SK-N-SH (cell line): ENCODE measurements at regions not wholly inside any gene's neighbourhood (a gene's known extent, or its start where the extent isn't known, plus 50 kb on each side); places are given as distances from the start of the nearest gene placed in this dataset.

Experiments
- CTCF ChIA-PET: fragments of 300-600, 350-600 bp; formaldehyde crosslinking; extraction: SDS; loops from one replicate; lab custom pipeline; 2021; lab: Yijun Ruan, JAX
- POLR2A ChIA-PET: fragments of 350-600 bp; sonication (Branson Sonifier 250); formaldehyde crosslinking; extraction: SDS; loops from one replicate; lab custom pipeline; 2020; ENCODE audit warnings: antibody characterized with exemption, inconsistent platforms; lab: Yijun Ruan, JAX
- DNase-seq: peaks from one replicate; pipeline ENCODE4 v3.0.0; 2012
- H2AFZ ChIP-seq: fragments of 200-600 bp; sonication (generic); 2 replicates; pipeline ENCODE4 v1.8.1; 2016; ENCODE audit warnings: antibody characterized with exemption, mild to moderate bottlenecking, low read depth
- H3F3A ChIP-seq: fragments of 200-600 bp; sonication (generic); replicated peaks from 2 replicates; pipeline ENCODE3; 2016; ENCODE audit warnings: antibody characterized with exemption, mild to moderate bottlenecking; ENCODE audit not compliant: insufficient read depth
- H3K27ac ChIP-seq, 2 experiments: fragments of 200-500 bp in 1 of 2; fragments of 200-600 bp in 1 of 2; sonication (Bioruptor generic) in 1 of 2; sonication (generic), shearing (Covaris generic) in 1 of 2; 2 replicates each; pipeline versions ENCODE4 v1.5.1 to v1.6.1; 2014 to 2016; ENCODE audit warnings: low read depth in 2 of 2, inconsistent platforms in 1 of 2, low read length in 1 of 2, mild to moderate bottlenecking in 1 of 2, mixed read lengths in 1 of 2
- H3K27me3 ChIP-seq: fragments of 200-600 bp; sonication (generic), shearing (Covaris generic); 2 replicates; pipeline ENCODE4 v1.6.1; 2016; ENCODE audit warnings: mixed run types; ENCODE audit not compliant: insufficient read depth
- H3K36me3 ChIP-seq, 2 experiments: fragments of 200-500 bp in 1 of 2; fragments of 200-600 bp in 1 of 2; sonication (Bioruptor generic) in 1 of 2; sonication (generic) in 1 of 2; replicated peaks in 1 of 2; 2 replicates each; pipeline versions ENCODE3 to v1.5.1; 2014 to 2016; ENCODE audit warnings: low read length in 1 of 2, mild to moderate bottlenecking in 1 of 2; ENCODE audit not compliant: insufficient read depth in 2 of 2, control insufficient read depth in 1 of 2
- H3K4me1 ChIP-seq, 2 experiments: fragments of 200-500 bp in 1 of 2; fragments of 200-600 bp in 1 of 2; sonication (Bioruptor generic) in 1 of 2; sonication (generic), shearing (Covaris generic) in 1 of 2; 2 replicates each; pipeline versions ENCODE4 v1.5.1 to v1.6.1; 2014 to 2016; ENCODE audit warnings: low read depth in 1 of 2, low read length in 1 of 2, mixed run types in 1 of 2; ENCODE audit not compliant: insufficient read depth in 2 of 2, control insufficient read depth in 1 of 2
- H3K4me2 ChIP-seq: fragments of 200-600 bp; sonication (generic), shearing (Covaris generic); 2 replicates; pipeline ENCODE4 v1.6.1; 2017; ENCODE audit warnings: mixed run types
- H3K4me3 ChIP-seq, 2 experiments: fragments of 200-500 bp in 1 of 2; fragments of 200-600 bp in 1 of 2; sonication (Bioruptor generic) in 1 of 2; sonication (generic), shearing (Covaris generic) in 1 of 2; 2 replicates each; pipeline versions ENCODE4 v1.5.1 to v1.8.1; 2014 to 2016; ENCODE audit warnings: low read depth in 2 of 2, inconsistent platforms in 1 of 2, low read length in 1 of 2, mild to moderate bottlenecking in 1 of 2, mixed read lengths in 1 of 2, moderate library complexity in 1 of 2
- H3K79me2 ChIP-seq: fragments of 200-600 bp; sonication (generic); 2 replicates; pipeline ENCODE4 v1.8.1; 2017; ENCODE audit warnings: mild to moderate bottlenecking; ENCODE audit not compliant: insufficient read depth
- H3K9ac ChIP-seq: fragments of 200-600 bp; sonication (generic); 2 replicates; pipeline ENCODE4 v1.6.1; 2017; ENCODE audit warnings: mixed run types
- H3K9me2 ChIP-seq: fragments of 200-600 bp; sonication (generic); 2 replicates; pipeline ENCODE4 v1.6.1; 2017; ENCODE audit warnings: mixed run types
- H3K9me3 ChIP-seq: fragments of 200-600 bp; sonication (generic); 2 replicates; pipeline ENCODE4 v1.6.1; 2017; ENCODE audit warnings: mixed run types, mild to moderate bottlenecking, moderate library complexity
- H4K20me1 ChIP-seq: fragments of 200-600 bp; sonication (generic); 2 replicates; pipeline ENCODE4 v1.6.1; 2017; ENCODE audit warnings: mild to moderate bottlenecking, mixed run types; ENCODE audit not compliant: insufficient read depth
- FOSL2 ChIP-seq: IDR thresholded peaks from 2 replicates; pipeline ENCODE4 v1.4.0; 2012; ENCODE audit warnings: low read depth, mild to moderate bottlenecking, moderate library complexity, borderline replicate concordance
- FOXM1 ChIP-seq: IDR thresholded peaks from 2 replicates; pipeline ENCODE4 v1.4.0; 2012; ENCODE audit warnings: low read depth, mild to moderate bottlenecking
- IRF3 ChIP-seq: fragments of 150-350 bp; IDR thresholded peaks from 2 replicates; pipeline ENCODE4 v1.6.1; 2016; ENCODE audit warnings: mild to moderate bottlenecking, low read depth, low read length
- MEF2A ChIP-seq: IDR thresholded peaks from 2 replicates; pipeline ENCODE4 v1.4.0; 2012; ENCODE audit warnings: low read depth, borderline replicate concordance
- NFIC ChIP-seq: IDR thresholded peaks from 2 replicates; pipeline ENCODE4 v1.4.0; 2012; ENCODE audit warnings: borderline replicate concordance
- POLR2AphosphoS5 ChIP-seq: IDR thresholded peaks from 2 replicates; pipeline ENCODE4 v1.6.1; 2012; ENCODE audit warnings: low read depth, low read length
- REST ChIP-seq: IDR thresholded peaks from 2 replicates; pipeline ENCODE4 v1.6.1; 2012; ENCODE audit warnings: mild to moderate bottlenecking, low read depth, low read length, moderate library complexity
- RXRA ChIP-seq: IDR thresholded peaks from 2 replicates; pipeline ENCODE4 v1.4.0; 2012; ENCODE audit warnings: low read depth, mild to moderate bottlenecking, borderline replicate concordance
- SMC3 ChIP-seq: IDR thresholded peaks from 2 replicates; pipeline ENCODE4 v1.6.1; 2012; ENCODE audit warnings: low read depth, low read length, improper control_type of control experiment
- TAF1 ChIP-seq: IDR thresholded peaks from 2 replicates; pipeline ENCODE4 v1.6.1; 2012; ENCODE audit warnings: low read depth, mild to moderate bottlenecking, low read length, moderate library complexity, borderline replicate concordance
- USF1 ChIP-seq: IDR thresholded peaks from 2 replicates; pipeline ENCODE4 v1.4.0; 2012; ENCODE audit warnings: low read depth, borderline replicate concordance
- WGBS: methylation state at CpG from one replicate; pipeline ENCODE4 v1.1.6; 2017; ENCODE audit warnings: low lambda C conversion rate; 5-methylcytosine and 5-hydroxymethylcytosine counted together

- DNase-seq, result no peak
- H3K9me3 ChIP-seq, result no peaks in the 10 kb centered on the region
- H3K36me3 ChIP-seq, result no peaks in the 10 kb centered on the region
- no peaks in the 10 kb centered on the region for H4K20me1 ChIP-seq
- H3K9me2 ChIP-seq, result no peaks in the 10 kb centered on the region
- no peaks in the 10 kb centered on the region for H3K27me3 ChIP-seq
- no peak for TF ChIP-seq IRF3
- TF ChIP-seq USF1, result no peak
- no peak for TF ChIP-seq MEF2A
- no peaks in the 10 kb centered on the region for H3K4me1 ChIP-seq
- H3K4me3 ChIP-seq, result no peak overlapping the region
- POLR2A ChIA-PET, result no interaction called here
- H3K79me2 ChIP-seq, result no peaks in the 10 kb centered on the region
- H2AFZ ChIP-seq, result no peak overlapping the region
- no peaks in the 10 kb centered on the region for H3F3A ChIP-seq
- CTCF ChIA-PET, result interaction anchor here (0.6 to 0.7 kb wide), 2 partner anchors 69 to 171 kb away, joined by 3 read pairs; no protein-coding TSS in a partner anchor
- no peak overlapping the region for H3K4me2 ChIP-seq
- no peak overlapping the region for H3K27ac ChIP-seq
- no peak overlapping the region for H3K9ac ChIP-seq
- WGBS, result 7% methylated on average over 2 of the region's 2 CpGs
Measured at GRCh38 chr1:175812936-175813335, 69.5 kb upstream of the TNR start.

GRCh38 chr1:175810305-175810704 lies 66.9 kb upstream of the TNR start:
- POLR2A ChIA-PET, result no interaction called here
- H3K4me1 ChIP-seq, result no peaks in the 10 kb centered on the region
- H3K4me3 ChIP-seq, result no peak overlapping the region
- no peak overlapping the region for H3K27ac ChIP-seq
- no peaks in the 10 kb centered on the region for H3K36me3 ChIP-seq
- no peaks in the 10 kb centered on the region for H3K9me2 ChIP-seq
- H3K9ac ChIP-seq, result no peak overlapping the region
- no peaks in the 10 kb centered on the region for H3K9me3 ChIP-seq
- no peaks in the 10 kb centered on the region for H3F3A ChIP-seq
- no peaks in the 10 kb centered on the region for H3K27me3 ChIP-seq
- no peaks in the 10 kb centered on the region for H3K79me2 ChIP-seq
- H3K4me2 ChIP-seq, result no peak overlapping the region
- no peak for TF ChIP-seq REST
- no peak for TF ChIP-seq POLR2AphosphoS5
- no peak for TF ChIP-seq FOXM1
- no peak for TF ChIP-seq SMC3
- no peak for TF ChIP-seq NFIC
- no peak for TF ChIP-seq FOSL2
- TF ChIP-seq RXRA, result no peak
- no peak for TF ChIP-seq TAF1
- WGBS, result 10% methylated on average over 2 of the region's 2 CpGs
- H4K20me1 ChIP-seq, result no peaks in the 10 kb centered on the region
- no peak for DNase-seq
- CTCF ChIA-PET, result no interaction called here
- no peak overlapping the region for H2AFZ ChIP-seq
